Kidney (tissue), 13 donors: ENCODE measurements at regions not wholly inside any gene's neighbourhood (a gene's known extent, or its start where the extent isn't known, plus 50 kb on each side); places are given as distances from the start of the nearest gene placed in this dataset.

Experiments used
- DNase-seq, 5 donors: peaks; one replicate each; pipeline ENCODE4 v3.0.0-alpha.2; 2013 to 2020
- FAIRE-seq: peaks from 2 replicates; lab custom pipeline; 2012; peaks lifted over from hg19 to GRCh38; lab: Jason Lieb, UNC
- H3K27ac ChIP-seq, 2 donors: one replicate each; pipeline ENCODE4 v1.7.0; 2013; ENCODE audit warnings: low read depth in 2 of 2, low read length in 2 of 2, inconsistent platforms in 1 of 2
- H3K27me3 ChIP-seq: one replicate; pipeline ENCODE4 v1.7.1; 2013; ENCODE audit warnings: low read length, inconsistent platforms; ENCODE audit not compliant: control insufficient read depth, insufficient read depth
- H3K36me3 ChIP-seq, 3 donors: one replicate each; pipeline versions ENCODE4 v1.7.0 to v1.7.1; 2013; ENCODE audit warnings: low read length in 3 of 3, control low read depth in 1 of 3, inconsistent platforms in 1 of 3; ENCODE audit not compliant: insufficient read depth in 3 of 3, control insufficient read depth in 2 of 3
- H3K4me1 ChIP-seq, 3 donors: one replicate each; pipeline versions ENCODE4 v1.7.0 to v1.7.1; 2013; ENCODE audit warnings: low read length in 3 of 3, inconsistent platforms in 1 of 3, low read depth in 1 of 3; ENCODE audit not compliant: control insufficient read depth in 2 of 3, insufficient read depth in 2 of 3
- H3K4me3 ChIP-seq, 3 donors: one replicate each; pipeline versions ENCODE4 v1.7.0 to v1.8.1; 2013; ENCODE audit warnings: low read length in 3 of 3, control low read depth in 1 of 3, inconsistent platforms in 1 of 3
- H3K9ac ChIP-seq, 3 donors: one replicate each; pipeline versions ENCODE4 v1.7.0 to v1.7.1; 2013; ENCODE audit warnings: low read length in 3 of 3, control low read depth in 1 of 3, inconsistent platforms in 1 of 3
- H3K9me3 ChIP-seq, 3 donors: one replicate each; pipeline versions ENCODE4 v1.7.0 to v1.7.1; 2013; ENCODE audit warnings: low read length in 3 of 3, control low read depth in 1 of 3, inconsistent platforms in 1 of 3; ENCODE audit not compliant: control insufficient read depth in 2 of 3, insufficient read depth in 1 of 3
- CTCF ChIP-seq: IDR thresholded peaks from 3 replicates; pipeline ENCODE4 v1.5.1; 2012; ENCODE audit warnings: mild to moderate bottlenecking, moderate library complexity, borderline replicate concordance; ENCODE audit not compliant: insufficient read depth; ENCODE audit errors: extremely low read depth
- intact Hi-C: fragments of 100-400 bp; cut with DNase I; formaldehyde crosslinking; loops from one replicate; pipeline ENCODE4 v1.11.1; 2022
- donor health status: control.
- donor health status: control.
- donor health status: control.
- donor health status: control.
- donor health status: control.
- donor health status: DM: yes; HTN: yes; CAD: no.
- donor health status: Normal renal cell carcinoma (clear cell type).

- peak in 1 of 5 donors; percentile 49 for DNase-seq
- TF ChIP-seq CTCF, result no peak
- intact Hi-C loops, result no loop called here
- H3K27ac ChIP-seq, result no peak overlapping the region
- FAIRE-seq, result no peak
- no peak overlapping the region for H3K4me3 ChIP-seq
- H3K36me3 ChIP-seq, result no peaks in the 10 kb centered on the region
- H3K4me1 ChIP-seq, result no peaks in the 10 kb centered on the region
- no peak overlapping the region for H3K9ac ChIP-seq
- no peaks in the 10 kb centered on the region for H3K9me3 ChIP-seq
- no peaks in the 10 kb centered on the region for H3K27me3 ChIP-seq
Observed at GRCh38 chr22:49650336-49651241, 177.1 kb downstream of the BRD1 start.

- Histone ChIP-seq H3K27ac (no peak overlapping the region), H3K27me3 (no peaks in the 10 kb centered on the region), H3K9me3 (no peaks in the 10 kb centered on the region), H3K36me3 (no peaks in the 10 kb centered on the region), H3K9ac (no peak overlapping the region), H3K4me3 (no peak overlapping the region), H3K4me1 (no peaks in the 10 kb centered on the region)
- DNase-seq, result no peak
- no peak for TF ChIP-seq CTCF
- no peak for FAIRE-seq
- intact Hi-C loops, result no loop called here
Observed at GRCh38 chr22:49649166-49650068, 178.3 kb downstream of the BRD1 start.

- no peaks in the 10 kb centered on the region for H3K4me1 ChIP-seq
- intact Hi-C loops, result no loop called here
- DNase-seq (peak in 1 of 5 donors; percentile 58), FAIRE-seq (no peak)
- H3K36me3 ChIP-seq, result no peaks in the 10 kb centered on the region
- no peak overlapping the region for H3K9ac ChIP-seq
- H3K4me3 ChIP-seq, result no peak overlapping the region
- no peaks in the 10 kb centered on the region for H3K27me3 ChIP-seq
- H3K27ac ChIP-seq, result no peak overlapping the region
- no peaks in the 10 kb centered on the region for H3K9me3 ChIP-seq
- TF ChIP-seq CTCF, result no peak
Observed at GRCh38 chr22:49648053-49648452, 179.6 kb downstream of the BRD1 start.
